Endodermal cell (in vitro differentiated cells): ENCODE measurements at regions not wholly inside any gene's neighbourhood (a gene's known extent, or its start where the extent isn't known, plus 50 kb on each side); places are given as distances from the start of the nearest gene placed in this dataset.
"Not testable (repeated sequence)": the region's sequence is repeated elsewhere in the genome, so short reads cannot be mapped to it uniquely, and the experiment has no call there.

ENCODE experiments used
- DNase-seq: peaks from one replicate; pipeline ENCODE4 v3.0.0-alpha.2; 2017
- H3K27ac ChIP-seq: 2 replicates; pipeline ENCODE4 v1.5.1; 2013; ENCODE audit warnings: mild to moderate bottlenecking, low read depth, low read length, moderate library complexity
- H3K27me3 ChIP-seq: 2 replicates; pipeline ENCODE4 v1.6.1; 2013; ENCODE audit warnings: mild to moderate bottlenecking, low read length, moderate library complexity; ENCODE audit not compliant: insufficient read depth, control insufficient read depth, poor library complexity, severe bottlenecking
- H3K36me3 ChIP-seq: 2 replicates; pipeline ENCODE4 v1.7.0; 2013; ENCODE audit warnings: mild to moderate bottlenecking, low read length, moderate library complexity; ENCODE audit not compliant: control insufficient read depth, insufficient read depth
- H3K4me1 ChIP-seq: one replicate; pipeline ENCODE4 v1.7.0; 2013; ENCODE audit warnings: low read length; ENCODE audit not compliant: control insufficient read depth, insufficient read depth
- H3K4me3 ChIP-seq: 2 replicates; pipeline ENCODE4 v1.5.1; 2013; ENCODE audit warnings: mild to moderate bottlenecking, low read length, moderate library complexity
- H3K9ac ChIP-seq: 2 replicates; pipeline ENCODE4 v1.6.1; 2013; ENCODE audit warnings: mild to moderate bottlenecking, low read length, moderate library complexity; ENCODE audit not compliant: poor library complexity, severe bottlenecking; ENCODE audit errors: extremely low read depth
- H3K9me3 ChIP-seq: 2 replicates; pipeline ENCODE4 v1.6.1; 2013; ENCODE audit warnings: mild to moderate bottlenecking, low read length, moderate library complexity; ENCODE audit not compliant: control insufficient read depth
- H3K27ac Mint-ChIP-seq: 2 replicates; pipeline ENCODE4 v1.8.0; 2020; ENCODE audit warnings: mixed read lengths
- H3K27me3 Mint-ChIP-seq: 2 replicates; pipeline ENCODE4 v1.8.0; 2021; ENCODE audit warnings: mild to moderate bottlenecking, mixed read lengths; ENCODE audit not compliant: insufficient read depth
- H3K36me3 Mint-ChIP-seq: 2 replicates; pipeline ENCODE4 v1.8.0; 2020; ENCODE audit warnings: low read depth, mixed read lengths
- H3K4me1 Mint-ChIP-seq: 2 replicates; pipeline ENCODE4 v1.8.0; 2020; ENCODE audit warnings: mixed read lengths
- H3K4me3 Mint-ChIP-seq: 2 replicates; pipeline ENCODE4 v1.8.0; 2020; ENCODE audit warnings: mild to moderate bottlenecking, moderate library complexity, mixed read lengths
- H3K9me3 Mint-ChIP-seq: 2 replicates; pipeline ENCODE4 v1.8.0; 2020; ENCODE audit warnings: mild to moderate bottlenecking, mixed read lengths
- WGBS, 2 experiments: methylation state at CpG; one replicate each; pipeline versions ENCODE4 v1.1.5 to v1.1.7; 2013; ENCODE audit warnings: missing lambda C conversion rate in 2 of 2, mixed read lengths in 1 of 2; ENCODE audit not compliant: insufficient coverage in 1 of 2, insufficient read length in 1 of 2; 5-methylcytosine and 5-hydroxymethylcytosine counted together
- TF ChIP-seq, protein P1 (sequence below): fragments of 200-600 bp; sonication (generic); conservative IDR thresholded peaks from 2 replicates; pipeline ENCODE4 v1.5.0; 2021; ENCODE audit warnings: antibody characterized with exemption, mild to moderate bottlenecking

DNA sequence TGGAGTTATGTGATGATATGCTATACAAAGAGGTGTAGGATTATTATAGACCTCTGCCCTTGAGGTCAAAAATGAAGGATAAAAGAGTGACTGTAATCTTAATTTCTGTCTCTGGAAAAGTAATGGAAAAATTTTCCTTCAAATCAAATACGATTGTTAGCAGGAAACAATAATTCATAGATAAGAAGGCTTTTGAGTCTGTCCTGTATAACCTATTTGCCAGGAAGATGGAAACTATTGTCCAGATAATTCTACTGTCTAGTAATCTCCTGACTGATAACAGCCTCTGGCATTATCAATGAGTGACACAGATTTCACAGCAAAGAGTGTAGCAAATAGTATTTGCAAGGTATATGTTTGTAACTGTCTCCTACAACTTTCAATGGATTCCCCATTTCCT is 307.8 kb downstream of the MTX2 start:
- Mint-ChIP-seq H3K4me1 (no peaks in the 10 kb centered on the region), H3K36me3 (no peaks in the 10 kb centered on the region), H3K27me3 (peaks cover 2% of the 10 kb centered on the region), H3K4me3 (no peak overlapping the region), H3K9me3 (no peaks in the 10 kb centered on the region), H3K27ac (no peak overlapping the region)
- 67 to 89% methylated on average over 1 of the region's 1 CpG for WGBS, 2 experiments
- Histone ChIP-seq H3K4me1 (no peaks in the 10 kb centered on the region), H3K36me3 (no peaks in the 10 kb centered on the region), H3K4me3 (no peak overlapping the region), H3K9me3 (no peaks in the 10 kb centered on the region), H3K27ac (no peak overlapping the region), H3K9ac (no peak overlapping the region), H3K27me3 (no peaks in the 10 kb centered on the region)
- TF ChIP-seq, protein P1, sequence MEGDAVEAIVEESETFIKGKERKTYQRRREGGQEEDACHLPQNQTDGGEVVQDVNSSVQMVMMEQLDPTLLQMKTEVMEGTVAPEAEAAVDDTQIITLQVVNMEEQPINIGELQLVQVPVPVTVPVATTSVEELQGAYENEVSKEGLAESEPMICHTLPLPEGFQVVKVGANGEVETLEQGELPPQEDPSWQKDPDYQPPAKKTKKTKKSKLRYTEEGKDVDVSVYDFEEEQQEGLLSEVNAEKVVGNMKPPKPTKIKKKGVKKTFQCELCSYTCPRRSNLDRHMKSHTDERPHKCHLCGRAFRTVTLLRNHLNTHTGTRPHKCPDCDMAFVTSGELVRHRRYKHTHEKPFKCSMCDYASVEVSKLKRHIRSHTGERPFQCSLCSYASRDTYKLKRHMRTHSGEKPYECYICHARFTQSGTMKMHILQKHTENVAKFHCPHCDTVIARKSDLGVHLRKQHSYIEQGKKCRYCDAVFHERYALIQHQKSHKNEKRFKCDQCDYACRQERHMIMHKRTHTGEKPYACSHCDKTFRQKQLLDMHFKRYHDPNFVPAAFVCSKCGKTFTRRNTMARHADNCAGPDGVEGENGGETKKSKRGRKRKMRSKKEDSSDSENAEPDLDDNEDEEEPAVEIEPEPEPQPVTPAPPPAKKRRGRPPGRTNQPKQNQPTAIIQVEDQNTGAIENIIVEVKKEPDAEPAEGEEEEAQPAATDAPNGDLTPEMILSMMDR, result no peak
- DNase-seq, result no peak

DNA sequence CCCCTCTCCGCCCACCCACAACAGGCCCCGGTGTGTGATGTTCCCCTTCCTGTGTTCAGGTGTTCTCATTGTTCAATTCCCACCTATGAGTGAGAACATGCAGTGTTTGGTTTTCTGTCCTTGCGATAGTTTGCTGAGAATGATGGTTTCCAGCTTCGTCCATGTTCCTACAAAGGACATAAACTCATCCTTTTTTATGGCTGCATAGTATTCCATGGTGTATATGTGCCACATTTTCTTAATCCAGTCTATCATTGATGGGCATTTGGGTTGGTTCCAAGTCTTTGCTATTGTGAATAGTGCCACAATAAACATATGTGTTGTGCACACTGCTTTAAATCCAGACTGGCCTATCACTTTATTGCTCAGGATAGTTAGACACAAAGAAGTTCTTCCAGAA is 309.1 kb downstream of the MTX2 start:
- not testable (repeated sequence) for H3K36me3 ChIP-seq, H3K27ac Mint-ChIP-seq, H3K27me3 Mint-ChIP-seq

DNA sequence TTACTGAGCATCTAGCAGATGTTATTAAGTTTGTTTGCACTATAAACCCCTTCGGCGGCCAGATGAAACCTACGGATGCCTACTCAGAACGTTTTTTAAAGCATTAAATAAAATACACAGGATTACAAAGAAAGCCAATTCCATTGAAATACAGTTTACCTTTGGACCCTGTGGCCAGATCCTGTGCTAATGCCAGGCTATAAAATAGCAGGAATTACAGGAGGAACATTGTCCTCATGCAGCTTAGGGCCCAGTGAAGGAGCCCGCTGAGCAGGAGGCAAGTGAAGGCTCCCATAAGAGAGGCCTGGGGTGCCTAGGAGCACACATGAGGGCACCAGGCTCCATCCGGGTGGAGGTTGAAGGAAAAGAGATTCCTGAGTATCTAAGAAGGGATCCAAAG is 310.4 kb downstream of the MTX2 start:
- Histone ChIP-seq H3K27me3 (no peaks in the 10 kb centered on the region), H3K27ac (no peak overlapping the region), H3K9ac (no peak overlapping the region), H3K4me1 (no peaks in the 10 kb centered on the region), H3K4me3 (no peak overlapping the region), H3K9me3 (no peaks in the 10 kb centered on the region), H3K36me3 (no peaks in the 10 kb centered on the region)
- Mint-ChIP-seq H3K9me3 (no peaks in the 10 kb centered on the region), H3K27me3 (peaks cover 2% of the 10 kb centered on the region), H3K4me3 (no peak overlapping the region), H3K36me3 (no peaks in the 10 kb centered on the region), H3K27ac (no peak overlapping the region), H3K4me1 (no peaks in the 10 kb centered on the region)
- no peak for DNase-seq
- TF ChIP-seq, protein P1, result no peak
- 92 to 96% methylated on average over 6 of the region's 6 CpGs for WGBS, 2 experiments

More for the DNA sequence above, 309.1 kb downstream of the MTX2 start:
- H3K9me3 ChIP-seq, H3K36me3 Mint-ChIP-seq, DNase-seq, H3K4me1 Mint-ChIP-seq, H3K4me3 ChIP-seq, H3K4me1 ChIP-seq, H3K27me3 ChIP-seq, H3K27ac ChIP-seq, H3K9ac ChIP-seq, H3K9me3 Mint-ChIP-seq, H3K4me3 Mint-ChIP-seq: not testable (repeated sequence)
- 70% methylated on average over 4 of the region's 4 CpGs; no CpG with 5 or more reads in 1 of the 2 experiments for WGBS, 2 experiments

DNA sequence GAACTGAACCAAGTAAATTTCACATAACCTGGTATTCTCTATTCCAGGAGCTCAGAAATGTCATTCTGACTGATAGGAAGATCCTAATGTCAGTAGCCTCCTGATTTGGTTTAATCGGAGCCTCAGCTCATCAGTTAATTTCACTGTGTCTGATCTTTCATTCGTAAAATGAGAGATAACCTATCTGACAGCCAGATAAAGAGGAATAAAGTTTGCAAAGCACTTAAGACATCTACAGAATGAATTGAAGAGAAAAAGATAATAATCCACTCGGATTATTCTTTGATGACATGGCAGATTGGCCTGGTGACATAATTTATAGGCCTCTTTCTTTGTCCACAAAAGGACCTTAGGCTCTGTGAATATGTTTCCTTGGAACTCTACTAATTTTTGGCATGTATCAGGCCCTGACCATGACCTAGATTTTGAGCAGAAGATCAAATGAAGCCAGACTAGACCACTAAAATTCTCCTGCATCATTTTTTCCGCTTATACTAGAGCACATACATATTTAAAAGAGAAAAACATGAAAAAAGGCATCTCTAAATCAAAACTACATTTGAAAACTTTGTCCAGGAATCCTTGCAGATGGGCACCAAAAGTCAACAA is 312.4 kb downstream of the MTX2 start:
- H3K9ac ChIP-seq, result no peak overlapping the region
- TF ChIP-seq, protein P1, result no peak
- no peaks in the 10 kb centered on the region for H3K4me1 Mint-ChIP-seq
- no peak overlapping the region for H3K4me3 ChIP-seq
- no peaks in the 10 kb centered on the region for H3K4me1 ChIP-seq
- no peak overlapping the region for H3K27ac ChIP-seq
- no peaks in the 10 kb centered on the region for H3K9me3 ChIP-seq
- 89 to 95% methylated on average over 4 of the region's 4 CpGs for WGBS, 2 experiments
- H3K36me3 Mint-ChIP-seq, result no peaks in the 10 kb centered on the region
- peaks cover 2% of the 10 kb centered on the region for H3K27me3 Mint-ChIP-seq
- no peak for DNase-seq
- no peaks in the 10 kb centered on the region for H3K36me3 ChIP-seq
- no peak overlapping the region for H3K4me3 Mint-ChIP-seq
- H3K27ac Mint-ChIP-seq, result no peak overlapping the region
- no peaks in the 10 kb centered on the region for H3K9me3 Mint-ChIP-seq
- no peaks in the 10 kb centered on the region for H3K27me3 ChIP-seq
